Caki2 (cell line): ENCODE measurements at regions not wholly inside any gene's neighbourhood (a gene's known extent, or its start where the extent isn't known, plus 50 kb on each side); places are given as distances from the start of the nearest gene placed in this dataset.
"Not testable (repeated sequence)": the region's sequence is repeated elsewhere in the genome, so short reads cannot be mapped to it uniquely, and the experiment has no call there.

Experiments used
- DNase-seq: peaks from one replicate; pipeline ENCODE4 v3.0.0-alpha.2; 2015; ENCODE audit warnings: low read depth
- in situ Hi-C: cut with HindIII; loops from 2 replicates; pipeline ENCODE4 v1.10.0; 2016; ENCODE audit warnings: low sequenced_read_pairs, low pct_unique_long_range_greater_than_20kb, mixed read lengths

- in situ Hi-C loops, result not testable (repeated sequence)
These were observed 1037.5 kb downstream of the RPA4 start for GRCh38 chrX:97921223-97921622.

GRCh38 chrX:97931586-97931985 lies 1047.9 kb downstream of the RPA4 start:
- DNase-seq, result no peak
- in situ Hi-C loops, result no loop called here

More at GRCh38 chrX:97921223-97921622, 1037.5 kb downstream of the RPA4 start:
- DNase-seq, result not testable (repeated sequence)

GRCh38 chrX:97936296-97936695 lies 1052.6 kb downstream of the RPA4 start:
- no peak for DNase-seq
- in situ Hi-C loops, result no loop called here

GRCh38 chrX:97938706-97939105 lies 1055.0 kb downstream of the RPA4 start:
- in situ Hi-C loops, result no loop called here
- no peak for DNase-seq

- no peak for DNase-seq
- in situ Hi-C loops, result no loop called here
These were observed 1084.9 kb downstream of the RPA4 start for GRCh38 chrX:97968376-97969163.

- in situ Hi-C loops, result no loop called here
- no peak for DNase-seq
These were observed 1100.9 kb downstream of the RPA4 start for GRCh38 chrX:97984641-97985040.

GRCh38 chrX:97985096-97985495 lies 1101.4 kb downstream of the RPA4 start:
- in situ Hi-C loops, result no loop called here
- DNase-seq, result no peak

- DNase-seq, result no peak
- in situ Hi-C loops, result no loop called here
These were observed 1104.3 kb downstream of the RPA4 start for GRCh38 chrX:97987979-97988378.

- DNase-seq, result no peak
These were observed 1112.1 kb downstream of the RPA4 start for GRCh38 chrX:97995834-97996233.

GRCh38 chrX:98028691-98029090 lies 1145.0 kb downstream of the RPA4 start:
- in situ Hi-C loops, result no loop called here
- DNase-seq, result no peak

More at GRCh38 chrX:97995834-97996233, 1112.1 kb downstream of the RPA4 start:
- in situ Hi-C loops, result no loop called here

GRCh38 chrX:98029861-98030260 lies 1146.2 kb downstream of the RPA4 start:
- in situ Hi-C loops, result no loop called here
- no peak for DNase-seq

- DNase-seq, result no peak
- in situ Hi-C loops, result no loop called here
These were observed 1173.5 kb downstream of the RPA4 start for GRCh38 chrX:98057176-98057575.

- in situ Hi-C loops, result no loop called here
- no peak for DNase-seq
These were observed 1181.4 kb downstream of the RPA4 start for GRCh38 chrX:98065151-98065550.

GRCh38 chrX:98067611-98068010 lies 1183.9 kb downstream of the RPA4 start:
- DNase-seq, result no peak
- in situ Hi-C loops, result no loop called here

GRCh38 chrX:98068024-98068580 lies 1184.4 kb downstream of the RPA4 start:
- in situ Hi-C loops, result no loop called here
- no peak for DNase-seq

GRCh38 chrX:98071331-98071730 lies 1187.6 kb downstream of the RPA4 start:
- in situ Hi-C loops, result no loop called here
- DNase-seq, result no peak

GRCh38 chrX:98077440-98077839 lies 1193.7 kb downstream of the RPA4 start:
- in situ Hi-C loops, result no loop called here
- DNase-seq, result no peak

- no peak for DNase-seq
- in situ Hi-C loops, result no loop called here
These were observed 1228.0 kb downstream of the RPA4 start for GRCh38 chrX:98111684-98112083.

- DNase-seq, result no peak
- in situ Hi-C loops, result no loop called here
These were observed 1230.3 kb downstream of the RPA4 start for GRCh38 chrX:98114021-98114420.

GRCh38 chrX:98141466-98141865 lies 1257.8 kb downstream of the RPA4 start:
- in situ Hi-C loops, result no loop called here
- DNase-seq, result no peak
